Activated CD8-positive, alpha-beta T cell treated with anti-CD3 and anti-CD28 coated beads for 36 hours (primary cell): ENCODE measurements at regions not wholly inside any gene's neighbourhood (a gene's known extent, or its start where the extent isn't known, plus 50 kb on each side); places are given as distances from the start of the nearest gene placed in this dataset.

Experiments used
- ATAC-seq: fragments of 200-7000 bp; cut with Tn5 transposase; one replicate; pipeline ENCODE4 v1.10.0; 2021; ENCODE audit warnings: mild to moderate bottlenecking, moderate library complexity
- CTCF ChIA-PET: fragments of 350-600 bp; sonication (Branson Sonifier 250); formaldehyde crosslinking; loops from one replicate; lab custom pipeline; 2021; ENCODE audit warnings: antibody characterized with exemption; lab: Charles Lee
- POLR2A ChIA-PET: fragments of 350-600 bp; sonication (Branson Sonifier 250); formaldehyde crosslinking; loops from one replicate; lab custom pipeline; 2021; ENCODE audit warnings: antibody characterized with exemption; lab: Charles Lee
- DNase-seq: peaks from one replicate; pipeline ENCODE4 v3.0.0-alpha.2; 2020
- H3K27ac Mint-ChIP-seq: one replicate; pipeline ENCODE4 v1.8.0; 2021; ENCODE audit warnings: mild to moderate bottlenecking, mixed read lengths
- H3K27me3 Mint-ChIP-seq: one replicate; pipeline ENCODE4 v1.8.0; 2021; ENCODE audit warnings: mixed read lengths
- H3K36me3 Mint-ChIP-seq: one replicate; pipeline ENCODE4 v1.8.0; 2021; ENCODE audit warnings: low read depth, mixed read lengths
- H3K4me1 Mint-ChIP-seq: one replicate; pipeline ENCODE4 v1.8.0; 2021; ENCODE audit warnings: low read depth, mixed read lengths
- H3K4me3 Mint-ChIP-seq: one replicate; pipeline ENCODE4 v1.8.0; 2021; ENCODE audit warnings: mild to moderate bottlenecking, moderate library complexity, mixed read lengths
- H3K9me3 Mint-ChIP-seq: one replicate; pipeline ENCODE4 v1.8.0; 2021; ENCODE audit warnings: mixed read lengths
- CTCF ChIP-seq: fragments of 200-600 bp; IDR thresholded peaks from one replicate; pipeline ENCODE4 v1.8.0; 2022; ENCODE audit warnings: antibody characterized with exemption, mild to moderate bottlenecking
- intact Hi-C: fragments of 100-400 bp; cut with micrococcal nuclease; formaldehyde crosslinking; loops from one replicate; pipeline ENCODE4 v1.10.0; 2022

- no peak for ATAC-seq
- no peak for TF ChIP-seq CTCF
- ChIA-PET CTCF (no interaction called here), POLR2A (no interaction called here)
- peaks cover 3% of the 10 kb centered on the region for H3K27me3 Mint-ChIP-seq
- DNase-seq, result no peak
- H3K36me3 Mint-ChIP-seq, result no peaks in the 10 kb centered on the region
- no peak overlapping the region for H3K4me3 Mint-ChIP-seq
- intact Hi-C loops, result no loop called here
- H3K9me3 Mint-ChIP-seq, result no peaks in the 10 kb centered on the region
- no peak overlapping the region for H3K27ac Mint-ChIP-seq
- H3K4me1 Mint-ChIP-seq, result no peaks in the 10 kb centered on the region
These were observed 109.6 kb downstream of the TRIM29 start for GRCh38 chr11:120028181-120028896.

GRCh38 chr11:120027546-120028180 lies 110.2 kb downstream of the TRIM29 start:
- Mint-ChIP-seq H3K27ac (no peak overlapping the region), H3K4me1 (no peaks in the 10 kb centered on the region), H3K27me3 (peaks cover 5% of the 10 kb centered on the region), H3K9me3 (no peaks in the 10 kb centered on the region), H3K4me3 (no peak overlapping the region), H3K36me3 (no peaks in the 10 kb centered on the region)
- intact Hi-C loops, result no loop called here
- ChIA-PET POLR2A (no interaction called here), CTCF (no interaction called here)
- DNase-seq (no peak), ATAC-seq (no peak)
- TF ChIP-seq CTCF, result no peak

GRCh38 chr11:120025606-120026335 lies 112.1 kb downstream of the TRIM29 start:
- ATAC-seq, result no peak
- Mint-ChIP-seq H3K9me3 (no peaks in the 10 kb centered on the region), H3K27ac (no peak overlapping the region), H3K4me1 (no peaks in the 10 kb centered on the region), H3K4me3 (no peak overlapping the region), H3K27me3 (peaks cover 4% of the 10 kb centered on the region), H3K36me3 (no peaks in the 10 kb centered on the region)
- ChIA-PET POLR2A (no interaction called here), CTCF (no interaction called here)
- no peak for DNase-seq
- intact Hi-C loops, result no loop called here
- no peak for TF ChIP-seq CTCF

GRCh38 chr11:120024586-120024985 lies 113.3 kb downstream of the TRIM29 start:
- no peaks in the 10 kb centered on the region for H3K36me3 Mint-ChIP-seq
- no peak overlapping the region for H3K27ac Mint-ChIP-seq
- ChIA-PET POLR2A (no interaction called here), CTCF (no interaction called here)
- ATAC-seq, result no peak
- peaks cover 4% of the 10 kb centered on the region for H3K27me3 Mint-ChIP-seq
- intact Hi-C loops, result no loop called here
- TF ChIP-seq CTCF, result no peak
- H3K9me3 Mint-ChIP-seq, result no peaks in the 10 kb centered on the region
- H3K4me1 Mint-ChIP-seq, result no peaks in the 10 kb centered on the region
- no peak overlapping the region for H3K4me3 Mint-ChIP-seq
- no peak for DNase-seq

GRCh38 chr11:120024046-120024445 lies 113.9 kb downstream of the TRIM29 start:
- intact Hi-C loops, result no loop called here
- H3K9me3 Mint-ChIP-seq, result no peaks in the 10 kb centered on the region
- H3K36me3 Mint-ChIP-seq, result no peaks in the 10 kb centered on the region
- ATAC-seq, result no peak
- POLR2A ChIA-PET, result no interaction called here
- peaks cover 5% of the 10 kb centered on the region for H3K27me3 Mint-ChIP-seq
- CTCF ChIA-PET, result interaction anchor here (0.9 kb wide), 1 partner anchor 144 kb away, joined by 3 read pairs; no protein-coding TSS in a partner anchor
- no peak overlapping the region for H3K4me3 Mint-ChIP-seq
- no peak for DNase-seq
- H3K4me1 Mint-ChIP-seq, result no peaks in the 10 kb centered on the region
- no peak for TF ChIP-seq CTCF
- no peak overlapping the region for H3K27ac Mint-ChIP-seq
